Esophagus squamous epithelium (tissue), 4 donors: ENCODE measurements at regions not wholly inside any gene's neighbourhood (a gene's known extent, or its start where the extent isn't known, plus 50 kb on each side); places are given as distances from the start of the nearest gene placed in this dataset.

ENCODE experiments used
- CTCF ChIP-seq, 6 experiments: fragments of 450-650 bp in 4 of 6; fragments of 200-600 bp in 2 of 6; sonication (generic) in 2 of 6; IDR thresholded peaks; one replicate each; pipeline ENCODE4 v1.5.1; 2016 to 2019; ENCODE audit warnings: antibody characterized with exemption in 6 of 6, mild to moderate bottlenecking in 4 of 6, moderate library complexity in 4 of 6
- POLR2A ChIP-seq, 4 donors: fragments of 450-650 bp; IDR thresholded peaks; one replicate each; pipeline ENCODE4 v1.6.1; 2017; ENCODE audit warnings: antibody characterized with exemption in 4 of 4, mild to moderate bottlenecking in 4 of 4, moderate library complexity in 3 of 4

- no peak for TF ChIP-seq CTCF (IDR thresholded peaks at IDR 0.05)
- TF ChIP-seq POLR2A (IDR thresholded peaks at IDR 0.05), result no peak
Observed at GRCh38 chr10:118145256-118145655, 98.5 kb upstream of the RAB11FIP2 start.
